Fibroblast of pulmonary artery (primary cell): ENCODE measurements at regions not wholly inside any gene's neighbourhood (a gene's known extent, or its start where the extent isn't known, plus 50 kb on each side); places are given as distances from the start of the nearest gene placed in this dataset.

Experiments used
- DNase-seq: peaks from one replicate; pipeline ENCODE4 v3.0.0-alpha.2; 2010; ENCODE audit warnings: low read depth
- H3K4me3 ChIP-seq: replicated peaks from 2 replicates; pipeline ENCODE4 v1.5.1; 2011; ENCODE audit warnings: low read depth, mild to moderate bottlenecking, control low read depth, low read length, moderate library complexity
- TF ChIP-seq, protein P1 (sequence below): IDR thresholded peaks from 2 replicates; pipeline ENCODE4 v1.5.1; 2011; ENCODE audit warnings: mild to moderate bottlenecking, control low read depth, low read length, inconsistent platforms; ENCODE audit errors: missing control alignments

DNA sequence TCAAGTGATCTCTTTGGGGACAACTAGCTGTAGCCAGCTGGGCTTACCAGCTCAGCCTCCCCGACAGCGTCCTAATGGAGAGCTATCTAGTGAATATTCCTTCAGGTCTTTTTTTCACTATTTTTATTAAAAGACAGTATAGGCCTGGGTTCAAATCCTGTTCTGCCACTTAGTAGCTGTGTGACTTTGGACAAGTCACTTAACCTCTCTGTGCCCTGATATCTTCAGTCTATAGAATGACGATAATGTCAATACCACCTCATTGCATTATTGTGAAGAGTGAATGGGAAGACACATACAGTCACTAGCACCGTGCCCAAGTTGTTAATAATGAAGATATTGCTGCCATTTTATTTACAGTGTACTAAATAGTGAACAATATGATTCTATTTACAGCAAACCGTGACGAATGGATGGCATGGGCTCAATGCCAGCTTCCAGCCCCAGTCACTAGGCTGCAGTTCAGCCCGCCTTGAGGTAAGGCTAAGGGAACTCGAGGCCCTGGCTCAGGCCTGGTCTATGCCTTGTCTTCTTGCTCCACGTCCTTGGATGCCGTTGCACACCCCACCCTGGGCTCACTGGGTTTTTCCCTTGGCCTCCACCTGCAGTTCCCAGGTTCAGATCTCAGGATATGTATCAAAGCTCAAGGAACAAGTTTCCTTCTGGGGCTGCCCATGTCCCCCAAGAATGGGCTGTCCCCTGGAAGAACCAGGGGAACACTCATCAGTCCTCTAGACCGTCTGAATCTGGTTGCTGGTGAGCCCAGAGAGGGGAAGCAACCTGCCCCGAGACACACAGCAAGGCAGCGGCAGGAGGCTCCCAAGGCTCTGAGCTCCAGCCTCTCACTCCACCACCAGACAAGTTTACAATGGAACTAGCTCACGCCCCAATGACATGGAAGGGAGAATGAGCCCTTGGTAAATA is 95.4 kb upstream of the TNRC6C start:
- DNase-seq = no peak
- no peak overlapping the region for H3K4me3 ChIP-seq
- TF ChIP-seq, protein P1, sequence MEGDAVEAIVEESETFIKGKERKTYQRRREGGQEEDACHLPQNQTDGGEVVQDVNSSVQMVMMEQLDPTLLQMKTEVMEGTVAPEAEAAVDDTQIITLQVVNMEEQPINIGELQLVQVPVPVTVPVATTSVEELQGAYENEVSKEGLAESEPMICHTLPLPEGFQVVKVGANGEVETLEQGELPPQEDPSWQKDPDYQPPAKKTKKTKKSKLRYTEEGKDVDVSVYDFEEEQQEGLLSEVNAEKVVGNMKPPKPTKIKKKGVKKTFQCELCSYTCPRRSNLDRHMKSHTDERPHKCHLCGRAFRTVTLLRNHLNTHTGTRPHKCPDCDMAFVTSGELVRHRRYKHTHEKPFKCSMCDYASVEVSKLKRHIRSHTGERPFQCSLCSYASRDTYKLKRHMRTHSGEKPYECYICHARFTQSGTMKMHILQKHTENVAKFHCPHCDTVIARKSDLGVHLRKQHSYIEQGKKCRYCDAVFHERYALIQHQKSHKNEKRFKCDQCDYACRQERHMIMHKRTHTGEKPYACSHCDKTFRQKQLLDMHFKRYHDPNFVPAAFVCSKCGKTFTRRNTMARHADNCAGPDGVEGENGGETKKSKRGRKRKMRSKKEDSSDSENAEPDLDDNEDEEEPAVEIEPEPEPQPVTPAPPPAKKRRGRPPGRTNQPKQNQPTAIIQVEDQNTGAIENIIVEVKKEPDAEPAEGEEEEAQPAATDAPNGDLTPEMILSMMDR = no peak

DNA sequence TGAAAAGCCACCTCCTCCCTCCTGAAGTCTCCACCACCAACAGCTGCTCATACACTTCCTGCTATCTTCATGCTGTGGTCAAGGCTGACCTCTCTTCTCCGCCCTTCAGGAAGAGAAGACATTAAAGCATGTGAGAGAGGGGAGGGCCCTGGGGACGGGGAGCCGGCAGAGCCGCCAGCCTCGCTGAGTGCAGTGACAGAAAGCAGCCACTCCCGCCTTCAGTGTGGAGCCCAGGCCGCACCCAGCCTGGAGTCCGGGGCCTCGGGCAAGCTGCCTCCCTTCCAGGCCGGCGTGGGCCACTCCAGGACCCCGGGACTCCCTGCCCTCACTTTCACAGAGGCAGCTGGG is 94.7 kb upstream of the TNRC6C start:
- DNase-seq = no peak
- no peak overlapping the region for H3K4me3 ChIP-seq
- TF ChIP-seq, protein P1 = no peak

DNA sequence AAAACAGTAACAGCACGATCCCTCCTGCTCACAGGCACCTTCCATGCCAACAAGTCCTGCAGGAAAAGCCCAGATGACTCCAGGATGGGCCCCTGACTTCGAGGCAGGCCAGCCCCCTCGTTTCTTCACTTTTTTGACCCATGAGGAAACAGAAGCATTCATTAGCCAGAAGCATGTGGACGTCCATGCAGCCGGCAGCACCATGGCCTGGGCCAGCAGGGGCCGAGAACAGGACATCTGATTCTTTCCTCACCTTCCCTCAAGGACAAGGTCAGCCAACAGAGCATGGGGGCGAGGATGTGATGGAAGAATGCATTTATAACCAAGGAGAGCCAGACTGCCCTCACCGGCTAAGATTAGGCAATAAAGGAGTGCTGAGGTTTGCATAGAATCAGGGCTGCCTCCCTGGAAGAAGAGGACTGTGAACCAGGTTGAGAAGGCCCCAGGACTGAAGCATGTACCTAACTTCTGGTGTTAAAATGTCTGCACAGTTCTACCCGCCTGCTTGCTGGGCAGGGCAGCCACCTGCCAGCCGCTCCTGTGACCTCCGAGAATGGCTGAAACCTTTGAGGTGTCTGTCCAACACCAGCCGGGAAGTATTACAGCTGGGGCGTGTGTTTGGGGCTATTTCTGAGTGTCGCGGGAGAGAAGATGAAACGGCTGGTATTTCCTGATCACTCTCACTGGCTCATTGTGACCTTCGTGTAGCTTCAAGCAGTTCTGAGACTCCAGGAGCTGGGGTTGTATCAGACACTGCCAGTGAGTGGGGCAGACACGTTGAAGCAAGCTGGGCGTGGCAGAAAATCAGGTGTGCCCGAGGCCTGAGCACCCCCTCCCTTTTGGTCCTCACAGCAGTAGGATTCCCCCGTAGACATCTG is 94.0 kb upstream of the TNRC6C start:
- H3K4me3 ChIP-seq = no peak overlapping the region
- DNase-seq = no peak
- TF ChIP-seq, protein P1 = no peak

DNA sequence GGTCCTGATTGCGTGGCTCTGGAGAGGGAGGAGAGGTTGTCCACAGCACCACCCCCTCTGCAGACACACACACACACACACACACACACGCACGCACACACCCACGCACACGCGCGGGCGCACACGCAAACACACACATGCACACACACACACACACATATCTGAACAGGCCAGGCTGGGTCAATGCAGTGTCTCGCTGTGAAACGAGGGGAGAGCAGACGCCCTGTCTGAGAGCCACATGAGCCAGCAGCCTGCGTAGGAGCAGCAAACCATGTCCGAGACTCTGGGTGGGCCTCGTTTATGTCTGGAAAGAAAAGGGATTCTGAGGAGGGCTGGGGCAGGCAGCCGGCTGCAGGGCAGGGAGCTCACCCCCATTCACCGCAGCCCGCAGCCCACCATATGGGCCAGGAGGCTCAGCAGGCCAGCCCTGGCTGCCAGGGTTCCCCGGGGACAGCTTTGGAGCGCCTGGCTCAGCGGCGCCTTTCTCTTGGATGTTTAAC is 93.3 kb upstream of the TNRC6C start:
- no peak overlapping the region for H3K4me3 ChIP-seq
- DNase-seq = no peak
- TF ChIP-seq, protein P1 = no peak

DNA sequence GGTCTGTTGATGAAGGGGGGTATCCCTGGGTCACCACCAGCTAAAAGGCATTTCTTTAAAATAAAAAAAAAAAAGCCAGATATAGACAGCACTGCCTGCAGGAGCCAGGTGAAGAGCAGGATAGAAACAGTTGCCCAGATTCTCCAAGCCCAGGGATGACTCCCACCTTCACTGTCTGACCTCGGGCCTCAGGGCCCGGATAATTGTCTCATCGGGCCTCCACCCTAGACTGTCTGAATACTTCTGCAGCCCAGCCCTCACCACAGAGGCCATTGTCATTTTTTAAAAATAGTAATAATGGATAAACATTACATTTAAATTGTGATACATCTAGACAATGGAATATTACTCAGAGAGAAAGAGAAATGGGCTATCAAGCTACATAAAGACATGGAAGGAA is 92.8 kb upstream of the TNRC6C start:
- TF ChIP-seq, protein P1 = no peak
- no peak for DNase-seq
- H3K4me3 ChIP-seq = no peak overlapping the region

DNA sequence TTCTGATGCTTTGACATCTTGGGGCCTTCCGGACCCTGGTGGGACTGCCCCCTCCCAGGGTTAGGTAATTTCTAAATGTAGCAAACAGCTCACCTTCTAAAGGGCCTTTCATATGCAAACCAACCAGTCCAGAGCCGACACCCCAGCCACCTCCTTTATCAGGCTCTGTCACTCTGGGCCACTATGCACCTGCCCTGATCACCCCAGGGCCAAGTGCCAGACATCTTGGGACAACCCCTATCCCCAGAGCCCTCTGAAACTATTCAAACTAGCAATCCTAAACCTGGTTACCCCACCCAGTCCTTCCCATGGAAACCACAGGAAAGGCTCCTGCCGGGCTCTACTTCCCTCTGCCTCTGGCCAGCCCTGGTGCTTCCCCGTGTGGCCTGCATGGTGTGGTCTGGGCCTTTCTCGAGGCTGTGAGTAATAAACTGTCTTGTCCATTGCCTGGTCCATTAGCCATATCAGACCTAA is 91.2 kb upstream of the TNRC6C start:
- TF ChIP-seq, protein P1 = no peak
- no peak for DNase-seq

More for the DNA sequence above, 91.2 kb upstream of the TNRC6C start:
- H3K4me3 ChIP-seq = no peak overlapping the region
